ENCODE measurements at regions not wholly inside any gene's neighbourhood (a gene's known extent, or its start where the extent isn't known, plus 50 kb on each side); places are given as distances from the start of the nearest gene placed in this dataset.
"Not testable (repeated sequence)": the region's sequence is repeated elsewhere in the genome, so short reads cannot be mapped to it uniquely, and the experiment has no call there.

- Mint-ChIP-seq H3K4me3 (ENCODE audit: unreplicated experiment) (no peak overlapping the region), H3K27ac (ENCODE audit: low read depth, unreplicated experiment) (no peak overlapping the region), H3K27me3 (ENCODE audit: insufficient read depth, unreplicated experiment) (no peaks in the 10 kb centered on the region), H3K36me3 (ENCODE audit: insufficient read depth, unreplicated experiment) (no peaks in the 10 kb centered on the region), H3K4me1 (ENCODE audit: insufficient read depth, unreplicated experiment) (no peaks in the 10 kb centered on the region), H3K9me3 (ENCODE audit: unreplicated experiment) (no peaks in the 10 kb centered on the region)
- intact Hi-C loops (cut with micrococcal nuclease), result no loop called here
- ChIA-PET CTCF (interaction anchor here (0.7 to 1.1 kb wide), 3 partner anchors 11 to 451 kb away, joined by 3 to 4 read pairs (median 3); no protein-coding TSS in a partner anchor), POLR2A (interaction anchor here (0.6 to 0.7 kb wide), 2 partner anchors 46 to 125 kb away, joined by 3 read pairs; no protein-coding TSS in a partner anchor)
- BruUV-seq (replicated peaks), result no TSS peak
- no peak for DNase-seq (ENCODE audit: unreplicated experiment)
- TF ChIP-seq CTCF (IDR thresholded peaks at IDR 0.05; ENCODE audit: unreplicated experiment), result no peak
Measured at GRCh38 chr6:81589465-81590313, 162.8 kb downstream of the TENT5A start.

GRCh38 chr6:81585686-81586085, 166.8 kb downstream of the TENT5A start:
- H3K4me3 Mint-ChIP-seq (ENCODE audit: unreplicated experiment); H3K9me3 Mint-ChIP-seq (ENCODE audit: unreplicated experiment); H3K27me3 Mint-ChIP-seq (ENCODE audit: insufficient read depth, unreplicated experiment); H3K4me1 Mint-ChIP-seq (ENCODE audit: insufficient read depth, unreplicated experiment); H3K36me3 Mint-ChIP-seq (ENCODE audit: insufficient read depth, unreplicated experiment); DNase-seq (ENCODE audit: unreplicated experiment); BruUV-seq (replicated peaks); intact Hi-C loops (cut with micrococcal nuclease); POLR2A ChIA-PET; CTCF ChIA-PET; H3K27ac Mint-ChIP-seq (ENCODE audit: low read depth, unreplicated experiment): not testable (repeated sequence)

- H3K27me3 Mint-ChIP-seq (ENCODE audit: insufficient read depth, unreplicated experiment); H3K36me3 Mint-ChIP-seq (ENCODE audit: insufficient read depth, unreplicated experiment); BruUV-seq (replicated peaks); H3K27ac Mint-ChIP-seq (ENCODE audit: low read depth, unreplicated experiment); DNase-seq (ENCODE audit: unreplicated experiment); CTCF ChIA-PET; H3K9me3 Mint-ChIP-seq (ENCODE audit: unreplicated experiment); H3K4me3 Mint-ChIP-seq (ENCODE audit: unreplicated experiment); H3K4me1 Mint-ChIP-seq (ENCODE audit: insufficient read depth, unreplicated experiment); intact Hi-C loops (cut with micrococcal nuclease); POLR2A ChIA-PET: not testable (repeated sequence)
Measured at GRCh38 chr6:81584156-81584555, 168.3 kb downstream of the TENT5A start.

GRCh38 chr6:81575442-81575841, 177.0 kb downstream of the TENT5A start:
- POLR2A ChIA-PET, result interaction anchor here (0.6 kb wide), 1 partner anchor 15 kb away, joined by 3 read pairs; no protein-coding TSS in a partner anchor
- H3K4me1 Mint-ChIP-seq (ENCODE audit: insufficient read depth, unreplicated experiment), result no peaks in the 10 kb centered on the region
- H3K36me3 Mint-ChIP-seq (ENCODE audit: insufficient read depth, unreplicated experiment), result no peaks in the 10 kb centered on the region
- CTCF ChIA-PET, result no interaction called here
- no peak for TF ChIP-seq CTCF (IDR thresholded peaks at IDR 0.05; ENCODE audit: unreplicated experiment)
- H3K27me3 Mint-ChIP-seq (ENCODE audit: insufficient read depth, unreplicated experiment), result no peaks in the 10 kb centered on the region
- intact Hi-C loops (cut with micrococcal nuclease), result no loop called here
- DNase-seq (ENCODE audit: unreplicated experiment), result no peak
- H3K27ac Mint-ChIP-seq (ENCODE audit: low read depth, unreplicated experiment), result no peak overlapping the region
- no peak overlapping the region for H3K4me3 Mint-ChIP-seq (ENCODE audit: unreplicated experiment)
- BruUV-seq (replicated peaks), result no TSS peak
- H3K9me3 Mint-ChIP-seq (ENCODE audit: unreplicated experiment), result no peaks in the 10 kb centered on the region

GRCh38 chr6:81572020-81572419, 180.5 kb downstream of the TENT5A start:
- no peak for DNase-seq (ENCODE audit: unreplicated experiment)
- no peaks in the 10 kb centered on the region for H3K36me3 Mint-ChIP-seq (ENCODE audit: insufficient read depth, unreplicated experiment)
- no TSS peak for BruUV-seq (replicated peaks)
- no peaks in the 10 kb centered on the region for H3K4me1 Mint-ChIP-seq (ENCODE audit: insufficient read depth, unreplicated experiment)
- POLR2A ChIA-PET, result no interaction called here
- H3K27me3 Mint-ChIP-seq (ENCODE audit: insufficient read depth, unreplicated experiment), result no peaks in the 10 kb centered on the region
- TF ChIP-seq CTCF (IDR thresholded peaks at IDR 0.05; ENCODE audit: unreplicated experiment), result no peak
- no peak overlapping the region for H3K27ac Mint-ChIP-seq (ENCODE audit: low read depth, unreplicated experiment)
- intact Hi-C loops (cut with micrococcal nuclease), result no loop called here
- H3K9me3 Mint-ChIP-seq (ENCODE audit: unreplicated experiment), result no peaks in the 10 kb centered on the region
- CTCF ChIA-PET, result interaction anchor here (0.6 kb wide), 1 partner anchor 1456 kb away, joined by 3 read pairs; no protein-coding TSS in a partner anchor
- no peak overlapping the region for H3K4me3 Mint-ChIP-seq (ENCODE audit: unreplicated experiment)

All from MCF 10A (cell line).